Upper lobe of right lung (tissue), 1 donor: ENCODE measurements at regions not wholly inside any gene's neighbourhood (a gene's known extent, or its start where the extent isn't known, plus 50 kb on each side); places are given as distances from the start of the nearest gene placed in this dataset.
"Not testable (repeated sequence)": the region's sequence is repeated elsewhere in the genome, so short reads cannot be mapped to it uniquely, and the experiment has no call there.

Experiments
- ATAC-seq: fragments of 200-7000 bp; cut with Tn5 transposase; one replicate; pipeline ENCODE4 v1.9.1; 2020; ENCODE audit warnings: mild to moderate bottlenecking, moderate library complexity
- DNase-seq: peaks from one replicate; pipeline ENCODE4 v3.0.0-alpha.2; 2020
- H3K27ac ChIP-seq: fragments of 200-600 bp; one replicate; pipeline ENCODE4 v1.8.0; 2022
- H3K27me3 ChIP-seq: fragments of 200-600 bp; one replicate; pipeline ENCODE4 v1.8.0; 2022; ENCODE audit warnings: mild to moderate bottlenecking
- H3K36me3 ChIP-seq: fragments of 200-600 bp; one replicate; pipeline ENCODE4 v1.8.0; 2022
- H3K4me1 ChIP-seq: fragments of 200-600 bp; one replicate; pipeline ENCODE4 v1.8.0; 2022
- H3K4me3 ChIP-seq: fragments of 200-600 bp; one replicate; pipeline ENCODE4 v1.8.0; 2022; ENCODE audit warnings: mild to moderate bottlenecking
- H3K9me3 ChIP-seq: fragments of 200-600 bp; one replicate; pipeline ENCODE4 v1.8.0; 2022
- intact Hi-C: fragments of 100-400 bp; cut with DNase I; formaldehyde crosslinking; loops from one replicate; pipeline ENCODE4 v1.11.0; 2022
- donor health status: DM: no; HTN: yes; CAD: no; lungs with severe emphysema.

DNA sequence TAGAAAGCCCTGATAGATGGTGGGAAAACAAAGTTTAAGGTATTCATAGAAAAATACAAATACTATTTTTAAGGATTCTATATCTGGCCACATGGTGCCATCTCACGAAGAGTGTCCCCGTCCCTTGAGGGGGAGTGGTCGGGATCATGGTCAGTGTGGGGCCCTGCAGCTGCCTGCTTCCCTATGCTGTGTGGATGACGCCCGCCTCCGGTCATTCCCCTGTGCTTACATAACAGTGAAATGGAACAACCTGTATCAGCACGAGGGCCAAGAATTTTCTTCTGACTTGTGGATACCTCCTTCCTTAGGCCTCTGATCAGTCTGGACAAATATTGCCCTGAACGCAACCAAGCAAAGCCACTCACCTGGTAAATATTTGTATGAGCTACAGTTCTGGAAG lies 2724.1 kb upstream of the TPTE start:
- H3K27ac ChIP-seq, H3K4me1 ChIP-seq, ATAC-seq, H3K36me3 ChIP-seq, H3K9me3 ChIP-seq, DNase-seq, H3K4me3 ChIP-seq, H3K27me3 ChIP-seq, intact Hi-C loops: not testable (repeated sequence)

DNA sequence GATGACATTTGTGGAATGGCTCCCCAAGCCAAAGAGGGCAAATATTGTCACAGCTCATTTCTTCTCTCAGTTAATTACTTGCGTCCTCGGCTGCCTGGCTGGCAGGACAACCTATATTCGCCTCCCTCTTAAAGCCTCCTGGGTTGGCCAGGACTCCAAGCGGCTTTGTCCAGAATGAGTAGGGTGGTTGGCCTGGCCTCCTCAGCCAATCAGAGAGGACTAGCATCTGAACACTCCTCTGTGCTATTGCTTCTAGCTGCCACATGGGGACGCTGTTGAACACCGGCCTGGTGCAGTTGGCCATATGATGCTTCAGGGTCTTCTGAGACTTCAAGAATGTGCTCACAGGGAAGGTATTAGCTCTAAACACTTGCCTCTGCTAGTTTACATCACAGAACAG lies 2722.9 kb upstream of the TPTE start:
- ATAC-seq, H3K4me3 ChIP-seq, DNase-seq, H3K36me3 ChIP-seq, H3K4me1 ChIP-seq, H3K27me3 ChIP-seq, H3K9me3 ChIP-seq, intact Hi-C loops, H3K27ac ChIP-seq: not testable (repeated sequence)

- H3K9me3 ChIP-seq, H3K4me3 ChIP-seq, DNase-seq, H3K27ac ChIP-seq, H3K4me1 ChIP-seq, H3K36me3 ChIP-seq, H3K27me3 ChIP-seq, intact Hi-C loops: not testable (repeated sequence)
- ATAC-seq, result peak; percentile 45
Observed at GRCh38 chr21:7799697-7800096, 2721.7 kb upstream of the TPTE start.

GRCh38 chr21:7813475-7813874 lies 2707.9 kb upstream of the TPTE start:
- H3K4me3 ChIP-seq, H3K4me1 ChIP-seq, H3K36me3 ChIP-seq, H3K27me3 ChIP-seq, DNase-seq, H3K9me3 ChIP-seq, H3K27ac ChIP-seq, intact Hi-C loops: not testable (repeated sequence)
- peak; percentile 79 for ATAC-seq

DNA sequence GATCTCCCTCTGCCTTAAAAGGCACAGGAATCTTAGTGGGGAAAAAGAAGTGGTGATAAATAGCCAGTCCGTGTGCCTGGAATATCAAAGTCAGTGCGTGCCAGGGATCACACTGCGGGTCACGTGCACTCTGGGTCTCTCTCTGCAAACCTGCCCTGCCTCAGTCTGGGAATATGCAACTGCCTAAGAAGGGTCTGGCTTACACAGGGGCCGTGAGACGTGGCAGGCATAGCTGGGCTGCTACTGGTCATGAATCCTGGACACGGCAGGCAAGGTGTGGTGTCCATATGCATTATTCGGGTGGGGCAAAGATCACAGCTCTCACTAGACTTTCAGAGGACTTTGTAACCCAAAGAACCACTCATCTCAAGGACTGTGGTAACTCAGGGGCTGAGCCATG lies 2704.4 kb upstream of the TPTE start:
- intact Hi-C loops, ATAC-seq, H3K9me3 ChIP-seq, DNase-seq, H3K4me3 ChIP-seq, H3K27me3 ChIP-seq, H3K27ac ChIP-seq, H3K4me1 ChIP-seq, H3K36me3 ChIP-seq: not testable (repeated sequence)

GRCh38 chr21:7819301-7819700 lies 2702.1 kb upstream of the TPTE start:
- ATAC-seq, H3K4me1 ChIP-seq, H3K27me3 ChIP-seq, H3K36me3 ChIP-seq, intact Hi-C loops, H3K27ac ChIP-seq, H3K9me3 ChIP-seq, H3K4me3 ChIP-seq: not testable (repeated sequence)
- peak; percentile 20 for DNase-seq

DNA sequence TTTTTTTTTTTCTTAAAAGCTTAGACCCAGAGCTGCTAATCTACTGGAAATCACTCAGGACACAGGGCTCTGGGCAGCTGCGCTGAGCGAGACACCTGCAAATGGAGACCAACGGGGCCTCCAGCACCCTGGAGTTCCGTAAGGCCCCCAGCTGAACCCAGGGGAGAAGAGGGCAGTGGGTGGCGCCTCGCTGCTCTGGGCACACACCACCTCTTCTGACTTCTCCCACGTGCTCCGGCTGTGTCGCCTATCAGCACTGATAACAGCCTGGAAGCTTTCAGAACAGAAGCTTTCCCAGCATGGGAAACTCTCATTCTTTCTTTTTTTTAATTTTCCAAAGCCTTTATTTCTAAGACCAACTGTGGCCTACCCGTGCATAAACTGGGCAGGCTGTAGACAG lies 2695.8 kb upstream of the TPTE start:
- not testable (repeated sequence) for H3K9me3 ChIP-seq, DNase-seq

DNA sequence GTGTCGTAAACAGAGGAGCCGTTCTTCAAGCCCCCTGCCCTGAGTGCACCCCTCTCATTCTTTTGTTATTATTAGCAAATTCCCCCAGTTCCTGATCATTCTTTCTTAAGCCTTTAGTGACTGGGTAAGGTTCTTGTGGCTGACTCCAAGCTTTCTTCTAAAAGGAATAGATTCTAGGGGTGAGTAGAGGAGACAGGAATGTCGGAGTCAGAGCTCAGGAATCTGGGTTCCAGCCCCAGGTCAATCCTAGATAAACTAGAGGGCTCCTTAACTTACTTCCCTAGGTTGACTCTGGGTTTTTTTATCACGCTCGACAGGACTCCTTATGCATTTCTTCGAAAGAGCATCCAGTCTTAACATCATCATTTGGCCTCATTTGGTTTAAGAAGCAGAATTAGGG lies 2695.2 kb upstream of the TPTE start:
- H3K36me3 ChIP-seq, H3K4me3 ChIP-seq, DNase-seq, H3K27me3 ChIP-seq, intact Hi-C loops, H3K4me1 ChIP-seq, H3K9me3 ChIP-seq, ATAC-seq, H3K27ac ChIP-seq: not testable (repeated sequence)

More for the DNA sequence above, 2695.8 kb upstream of the TPTE start:
- H3K27me3 ChIP-seq, H3K36me3 ChIP-seq, ATAC-seq, H3K4me1 ChIP-seq, H3K4me3 ChIP-seq, H3K27ac ChIP-seq, intact Hi-C loops: not testable (repeated sequence)

DNA sequence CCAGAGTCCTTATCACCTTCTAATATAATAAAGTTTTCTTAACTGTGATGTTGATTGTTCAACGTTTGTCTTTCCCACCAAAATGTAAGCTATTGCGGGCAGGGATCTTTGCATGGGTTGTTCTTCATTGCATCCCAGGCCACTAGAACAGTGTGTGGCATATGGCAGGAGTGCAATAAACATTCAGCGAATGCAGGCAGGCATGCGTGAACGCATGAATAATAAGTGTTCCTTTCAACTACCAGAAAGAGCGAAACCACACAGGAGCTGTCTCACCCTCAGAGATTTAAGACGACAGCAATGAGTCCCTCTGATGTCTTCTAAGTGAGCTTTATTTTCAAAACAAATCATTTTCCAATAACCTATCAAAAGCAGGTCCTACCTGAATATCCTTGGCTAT lies 2693.1 kb upstream of the TPTE start:
- intact Hi-C loops, H3K27ac ChIP-seq, H3K4me3 ChIP-seq: not testable (repeated sequence)

DNA sequence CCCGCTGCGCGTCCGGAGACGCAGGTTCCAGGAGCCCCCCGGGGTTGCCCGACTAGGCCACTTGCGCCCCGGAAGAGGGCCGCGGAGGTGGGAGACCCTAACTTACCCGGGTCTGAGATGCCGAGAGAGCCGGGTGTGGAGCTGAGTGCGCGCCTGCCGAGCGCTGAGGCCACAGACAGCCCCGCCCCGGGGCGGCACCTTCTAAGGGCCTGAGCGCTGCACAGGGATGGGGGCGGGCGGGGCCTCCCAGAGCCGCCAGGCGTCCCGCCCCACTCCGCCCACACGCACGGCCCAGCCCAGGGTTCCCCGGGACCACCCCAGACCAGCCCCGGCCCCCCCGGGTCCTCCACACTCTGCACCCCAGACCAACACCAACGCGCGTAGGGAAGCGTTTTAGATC lies 2692.0 kb upstream of the TPTE start:
- H3K36me3 ChIP-seq, H3K27me3 ChIP-seq, intact Hi-C loops, H3K4me3 ChIP-seq, H3K9me3 ChIP-seq, DNase-seq, H3K27ac ChIP-seq, H3K4me1 ChIP-seq: not testable (repeated sequence)
- ATAC-seq, result peak; percentile 74

More for the DNA sequence above, 2693.1 kb upstream of the TPTE start:
- not testable (repeated sequence) for DNase-seq, H3K36me3 ChIP-seq, H3K27me3 ChIP-seq, H3K9me3 ChIP-seq, H3K4me1 ChIP-seq, ATAC-seq

DNA sequence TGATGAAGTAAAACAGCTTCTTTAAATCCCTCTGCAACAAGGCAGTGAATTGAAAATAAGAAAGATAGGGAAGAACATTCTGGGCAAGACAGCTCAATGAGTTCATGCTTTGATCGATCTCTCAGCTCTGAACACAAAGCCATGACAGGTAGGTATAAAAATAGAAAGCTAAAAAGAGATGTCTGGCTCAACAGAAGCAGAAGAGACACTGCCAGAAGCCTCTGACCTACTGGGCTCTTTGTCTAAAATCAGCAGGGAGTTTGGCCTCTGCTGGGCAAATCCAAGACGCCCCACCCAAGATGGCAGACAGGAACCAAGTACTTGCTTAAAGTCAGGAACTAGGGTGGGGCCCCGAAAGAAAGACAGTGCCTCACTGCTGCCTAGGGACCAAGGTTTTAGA lies 2684.1 kb upstream of the TPTE start:
- H3K4me1 ChIP-seq, H3K36me3 ChIP-seq, H3K4me3 ChIP-seq, H3K9me3 ChIP-seq, H3K27ac ChIP-seq, H3K27me3 ChIP-seq, ATAC-seq, intact Hi-C loops, DNase-seq: not testable (repeated sequence)

- intact Hi-C loops, H3K4me3 ChIP-seq, H3K27ac ChIP-seq, DNase-seq, ATAC-seq, H3K27me3 ChIP-seq, H3K9me3 ChIP-seq, H3K4me1 ChIP-seq, H3K36me3 ChIP-seq: not testable (repeated sequence)
Observed at GRCh38 chr21:7853426-7853825, 2668.0 kb upstream of the TPTE start.

DNA sequence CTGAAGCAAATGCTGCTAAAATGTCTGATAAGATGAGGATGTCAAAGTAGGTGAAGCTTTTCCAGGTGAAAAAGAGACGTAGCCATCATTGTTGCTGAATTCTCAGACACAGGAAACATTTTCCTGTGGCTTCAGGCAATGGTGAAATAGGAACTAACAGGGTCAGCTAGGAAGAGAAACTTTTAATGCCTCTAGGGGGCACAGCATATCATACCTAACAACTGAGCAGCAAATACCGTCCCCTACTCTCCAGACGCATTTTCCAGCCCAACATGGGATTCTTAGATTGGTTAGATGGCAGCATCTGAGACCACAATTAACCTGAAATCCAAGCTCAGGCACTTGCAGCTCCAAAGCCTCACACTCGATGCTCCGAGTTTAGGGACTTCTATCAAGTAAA lies 2667.5 kb upstream of the TPTE start:
- H3K27ac ChIP-seq, H3K9me3 ChIP-seq, ATAC-seq, H3K4me3 ChIP-seq, H3K36me3 ChIP-seq, DNase-seq, H3K27me3 ChIP-seq, H3K4me1 ChIP-seq, intact Hi-C loops: not testable (repeated sequence)
